ENCODE measurements at regions not wholly inside any gene's neighbourhood (a gene's known extent, or its start where the extent isn't known, plus 50 kb on each side); places are given as distances from the start of the nearest gene placed in this dataset.

DNA sequence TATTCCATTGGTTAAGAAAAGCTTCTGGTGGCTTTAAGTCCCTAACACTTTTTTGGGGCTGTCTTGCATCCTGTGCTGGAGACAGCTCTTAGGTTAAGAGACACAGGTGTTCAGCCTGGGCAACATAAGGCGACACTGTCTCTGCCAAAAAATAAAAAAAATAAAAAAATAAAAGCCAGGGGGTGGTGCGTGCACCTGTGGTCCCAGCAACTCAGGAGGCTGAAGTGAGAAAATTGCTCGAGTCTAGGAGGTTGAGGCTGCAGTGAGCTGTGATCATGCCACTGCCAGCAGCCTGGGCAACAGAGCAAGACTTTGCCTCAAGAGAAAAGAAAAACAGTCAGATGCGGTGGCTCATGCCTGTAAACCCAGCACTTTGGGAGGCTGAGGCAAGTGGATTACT, 55.6 kb upstream of the ZMYND8 start:
- H4K20me1 ChIP-seq (ENCODE audit: control insufficient read depth, insufficient read depth, low read length, poor library complexity, severe bottlenecking) = no peaks in the 10 kb centered on the region
- CTCF ChIA-PET = interaction anchor here (0.7 to 7.0 kb wide), 28 partner anchors 9 to 211 kb away, joined by 3 to 89 read pairs (median 5); partner anchors contain the start of gene NCOA3
- peak overlapping the region; percentile 60 for H3K9ac ChIP-seq (ENCODE audit: low read length)
- POLR2A ChIA-PET = interaction anchor here (0.5 to 8.0 kb wide), 13 partner anchors 9 to 209 kb away, joined by 3 to 114 read pairs (median 12); partner anchors contain the start of genes NCOA3 and ZMYND8
- Mint-ChIP-seq H3K4me3 (peak overlapping the region; percentile 91), H3K4me1 (peaks cover 80% of the 10 kb centered on the region), H3K9me3 (ENCODE audit: insufficient read depth) (no peaks in the 10 kb centered on the region), H3K27ac (peak overlapping the region; percentile 93), H3K27me3 (no peaks in the 10 kb centered on the region)
- DNase-seq (peak; percentile 88), ATAC-seq (ENCODE audit: low read depth) (peak; percentile 32)
- H3K79me2 ChIP-seq (ENCODE audit: control insufficient read depth, insufficient read depth, low read length) = peaks cover 31% of the 10 kb centered on the region
- H3K9me3 ChIP-seq (ENCODE audit: control extremely low read depth in 1 of 3, control insufficient read depth in 2 of 3, insufficient read depth in 1 of 3, low read length in 2 of 3) = peaks cover 0 to 6% (median 0%) of the 10 kb centered on the region in 3 donors
- no peak overlapping the region for H2AFZ ChIP-seq (ENCODE audit: insufficient read depth, low read depth, low read length, poor library complexity, severe bottlenecking)
- H3K4me2 ChIP-seq (replicated peaks; ENCODE audit: low read depth, low read length, poor library complexity, severe bottlenecking) = peak overlapping the region; percentile 69
- TF ChIP-seq, protein P1, sequence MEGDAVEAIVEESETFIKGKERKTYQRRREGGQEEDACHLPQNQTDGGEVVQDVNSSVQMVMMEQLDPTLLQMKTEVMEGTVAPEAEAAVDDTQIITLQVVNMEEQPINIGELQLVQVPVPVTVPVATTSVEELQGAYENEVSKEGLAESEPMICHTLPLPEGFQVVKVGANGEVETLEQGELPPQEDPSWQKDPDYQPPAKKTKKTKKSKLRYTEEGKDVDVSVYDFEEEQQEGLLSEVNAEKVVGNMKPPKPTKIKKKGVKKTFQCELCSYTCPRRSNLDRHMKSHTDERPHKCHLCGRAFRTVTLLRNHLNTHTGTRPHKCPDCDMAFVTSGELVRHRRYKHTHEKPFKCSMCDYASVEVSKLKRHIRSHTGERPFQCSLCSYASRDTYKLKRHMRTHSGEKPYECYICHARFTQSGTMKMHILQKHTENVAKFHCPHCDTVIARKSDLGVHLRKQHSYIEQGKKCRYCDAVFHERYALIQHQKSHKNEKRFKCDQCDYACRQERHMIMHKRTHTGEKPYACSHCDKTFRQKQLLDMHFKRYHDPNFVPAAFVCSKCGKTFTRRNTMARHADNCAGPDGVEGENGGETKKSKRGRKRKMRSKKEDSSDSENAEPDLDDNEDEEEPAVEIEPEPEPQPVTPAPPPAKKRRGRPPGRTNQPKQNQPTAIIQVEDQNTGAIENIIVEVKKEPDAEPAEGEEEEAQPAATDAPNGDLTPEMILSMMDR (IDR thresholded peaks at IDR 0.05) = no peak
- no peak for TF ChIP-seq EZH2 (IDR thresholded peaks at IDR 0.05; ENCODE audit: borderline replicate concordance, insufficient read depth, low read depth, low read length, poor library complexity, severe bottlenecking)
- no peaks in the 10 kb centered on the region for H3K27me3 ChIP-seq (replicated peaks in 1 of 4; ENCODE audit: control extremely low read depth in 1 of 4, control insufficient read depth in 3 of 4, insufficient read depth in 4 of 4, low read length in 3 of 4)
- peaks cover 81 to 95% of the 10 kb centered on the region in 2 donors for H3K4me1 ChIP-seq (ENCODE audit: control insufficient read depth in 2 of 2, insufficient read depth in 2 of 2, low read length in 2 of 2)
- peak overlapping the region in 4 of 5 experiments; percentile 30 to 56 (median 48) for H3K4me3 ChIP-seq (ENCODE audit: control extremely low read depth in 1 of 5, extremely low read depth in 1 of 5, insufficient read depth in 1 of 5, low read depth in 2 of 5, low read length in 4 of 5)
- peak overlapping the region; percentile 97 to 99 for H3K27ac ChIP-seq (ENCODE audit: low read length in 2 of 2)
- H3K36me3 ChIP-seq (replicated peaks in 1 of 2; ENCODE audit: control extremely low read depth in 1 of 2, control insufficient read depth in 1 of 2, extremely low read depth in 1 of 2, insufficient read depth in 2 of 2, low read length in 1 of 2) = no peaks in the 10 kb centered on the region
- 0% methylated on average over 3 of the region's 4 CpGs for WGBS (ENCODE audit: insufficient coverage)
- intact Hi-C loops (cut with micrococcal nuclease) = loop anchor here (1.0 to 2.0 kb wide), 5 partner anchors 20 to 91 kb away; partner anchors contain the start of gene ZMYND8

DNA sequence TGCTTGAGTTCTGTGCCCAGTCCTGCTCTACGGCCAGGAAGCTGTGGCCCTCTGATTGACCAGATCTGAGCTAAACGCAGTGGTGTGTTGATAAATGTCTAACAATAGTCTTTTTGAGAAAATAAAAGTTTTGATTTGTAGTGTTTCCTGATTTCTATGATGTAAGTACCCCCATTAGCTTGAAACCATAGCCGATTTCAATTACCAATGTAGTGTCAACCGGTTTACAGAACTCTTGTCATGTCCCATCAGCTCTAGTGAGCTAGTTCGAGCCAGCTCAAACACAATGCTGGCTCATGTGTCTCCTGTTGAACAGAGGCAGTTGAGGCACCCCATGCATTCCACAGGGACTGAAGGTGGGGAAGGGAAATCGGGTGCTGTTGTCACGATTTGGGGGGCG, 56.7 kb upstream of the ZMYND8 start:
- peak overlapping the region in 1 of 5 experiments; percentile 7 for H3K4me3 ChIP-seq (ENCODE audit: control extremely low read depth in 1 of 5, extremely low read depth in 1 of 5, insufficient read depth in 1 of 5, low read depth in 2 of 5, low read length in 4 of 5)
- no peak overlapping the region for H2AFZ ChIP-seq (ENCODE audit: insufficient read depth, low read depth, low read length, poor library complexity, severe bottlenecking)
- ATAC-seq (ENCODE audit: low read depth) (no peak), DNase-seq (no peak)
- no peaks in the 10 kb centered on the region for H3K27me3 ChIP-seq (replicated peaks in 1 of 4; ENCODE audit: control extremely low read depth in 1 of 4, control insufficient read depth in 3 of 4, insufficient read depth in 4 of 4, low read length in 3 of 4)
- 81% methylated on average over 3 of the region's 8 CpGs for WGBS (ENCODE audit: insufficient coverage)
- CTCF ChIA-PET = interaction anchor here (0.5 to 7.0 kb wide), 21 partner anchors 11 to 1296 kb away, joined by 3 to 89 read pairs (median 5); partner anchors contain the start of gene NCOA3
- peak overlapping the region; percentile 97 to 99 for H3K27ac ChIP-seq (ENCODE audit: low read length in 2 of 2)
- H3K9me3 ChIP-seq (ENCODE audit: control extremely low read depth in 1 of 3, control insufficient read depth in 2 of 3, insufficient read depth in 1 of 3, low read length in 2 of 3) = peaks cover 0 to 6% (median 0%) of the 10 kb centered on the region in 3 donors
- peaks cover 28% of the 10 kb centered on the region for H3K79me2 ChIP-seq (ENCODE audit: control insufficient read depth, insufficient read depth, low read length)
- peak overlapping the region; percentile 91 for H3K4me3 Mint-ChIP-seq
- H3K9ac ChIP-seq (ENCODE audit: low read length) = peak overlapping the region; percentile 31
- no peak for TF ChIP-seq EZH2 (IDR thresholded peaks at IDR 0.05; ENCODE audit: borderline replicate concordance, insufficient read depth, low read depth, low read length, poor library complexity, severe bottlenecking)
- TF ChIP-seq, protein P1 (IDR thresholded peaks at IDR 0.05) = no peak
- no peaks in the 10 kb centered on the region for H3K27me3 Mint-ChIP-seq
- POLR2A ChIA-PET = interaction anchor here (0.6 to 8.0 kb wide), 13 partner anchors 10 to 127 kb away, joined by 3 to 114 read pairs (median 12); partner anchors contain the start of genes NCOA3 and ZMYND8
- H3K9me3 Mint-ChIP-seq (ENCODE audit: insufficient read depth) = no peaks in the 10 kb centered on the region
- H3K4me1 ChIP-seq (ENCODE audit: control insufficient read depth in 2 of 2, insufficient read depth in 2 of 2, low read length in 2 of 2) = peaks cover 83 to 96% of the 10 kb centered on the region in 2 donors
- H3K4me1 Mint-ChIP-seq = peaks cover 84% of the 10 kb centered on the region
- intact Hi-C loops (cut with micrococcal nuclease) = loop anchor here (2.0 kb wide), 1 partner anchor 56 kb away; the partner anchor contains the start of gene ZMYND8
- peak overlapping the region; percentile 69 for H3K4me2 ChIP-seq (replicated peaks; ENCODE audit: low read depth, low read length, poor library complexity, severe bottlenecking)
- H3K36me3 ChIP-seq (replicated peaks in 1 of 2; ENCODE audit: control extremely low read depth in 1 of 2, control insufficient read depth in 1 of 2, extremely low read depth in 1 of 2, insufficient read depth in 2 of 2, low read length in 1 of 2) = no peaks in the 10 kb centered on the region
- H4K20me1 ChIP-seq (ENCODE audit: control insufficient read depth, insufficient read depth, low read length, poor library complexity, severe bottlenecking) = no peaks in the 10 kb centered on the region
- peak overlapping the region; percentile 93 for H3K27ac Mint-ChIP-seq

Data from B cell (primary cell).